ENCODE measurements at regions not wholly inside any gene's neighbourhood (a gene's known extent, or its start where the extent isn't known, plus 50 kb on each side); places are given as distances from the start of the nearest gene placed in this dataset.

DNA sequence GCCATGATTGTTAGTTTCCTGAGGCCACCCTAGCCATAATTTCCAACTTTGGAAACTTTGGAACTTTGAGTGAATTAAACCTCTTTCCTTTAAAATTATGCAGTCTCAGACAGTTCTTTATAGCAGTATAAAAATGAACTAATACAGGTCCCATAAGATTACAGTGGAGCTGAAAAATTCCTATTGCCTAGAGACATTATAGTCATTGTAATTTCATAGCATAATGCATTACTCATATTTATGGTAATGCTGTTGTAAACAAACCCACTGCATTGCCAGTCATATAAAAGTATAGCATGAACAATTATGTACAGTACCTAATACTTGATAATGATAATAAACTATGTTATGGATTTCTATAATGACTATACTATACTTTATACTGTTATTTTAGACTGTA is 88.0 kb upstream of the TMEM229A start:
- no peak overlapping the region for H4K5ac ChIP-seq (ENCODE audit: insufficient read length, low read depth, low read length)
- no peak overlapping the region for H3K14ac ChIP-seq (ENCODE audit: insufficient read length)
- no peak overlapping the region for H2BK5ac ChIP-seq (ENCODE audit: low read depth, low read length)
- H3K23ac ChIP-seq (ENCODE audit: insufficient read length), result no peak overlapping the region
- H3K79me1 ChIP-seq (ENCODE audit: low read depth, low read length), result no peaks in the 10 kb centered on the region
- no peak overlapping the region for H2BK12ac ChIP-seq (ENCODE audit: low read depth, low read length)
- H2BK120ac ChIP-seq (replicated peaks; ENCODE audit: low read depth, low read length), result no peak overlapping the region
- no peak overlapping the region for H4K91ac ChIP-seq (replicated peaks; ENCODE audit: insufficient read length, low read length)
- FAIRE-seq (no peak), DNase-seq (ENCODE audit: low read depth in 1 of 2, low spot score in 2 of 2) (no peak)
- ChIA-PET CTCF (ENCODE audit: partially characterized antibody) (interaction anchor here (0.9 to 1.0 kb wide), 2 partner anchors 10 to 20 kb away, joined by 3 to 6 read pairs; no protein-coding TSS in a partner anchor), POLR2A (ENCODE audit: partially characterized antibody) (no interaction called here)
- no peak overlapping the region for H3K56ac ChIP-seq (replicated peaks; ENCODE audit: insufficient read length, low read depth, low read length)
- no peak overlapping the region for H3K4me3 ChIP-seq (ENCODE audit: extremely low read depth in 1 of 4, insufficient read depth in 2 of 4, low read depth in 3 of 4, low read length in 4 of 4)
- no peak overlapping the region for H3K18ac ChIP-seq (ENCODE audit: extremely low read depth, low read length)
- no peaks in the 10 kb centered on the region for H4K20me1 ChIP-seq (replicated peaks in 1 of 2; ENCODE audit: control insufficient read depth in 1 of 2, insufficient read depth in 2 of 2, low read length in 2 of 2)
- H3K9ac ChIP-seq (replicated peaks in 1 of 4; ENCODE audit: extremely low read depth in 1 of 4, low read depth in 3 of 4, low read length in 3 of 4), result no peak overlapping the region
- no peaks in the 10 kb centered on the region for H3K27me3 ChIP-seq (replicated peaks in 1 of 4; ENCODE audit: control insufficient read depth in 3 of 4, extremely low read depth in 1 of 4, insufficient read depth in 3 of 4, low read length in 3 of 4)
- H3K79me2 ChIP-seq (ENCODE audit: control insufficient read depth in 1 of 2, insufficient read depth in 2 of 2, low read length in 2 of 2), result no peaks in the 10 kb centered on the region
- no peaks in the 10 kb centered on the region for H3K36me3 ChIP-seq (ENCODE audit: control insufficient read depth in 2 of 4, insufficient read depth in 4 of 4, low read length in 3 of 4)
- TF ChIP-seq TEAD4 (IDR thresholded peaks at IDR 0.05; ENCODE audit: low read depth, low read length) (no peak), BCL11A (IDR thresholded peaks at IDR 0.05; ENCODE audit: low read depth in 2 of 2, low read length in 2 of 2) (no peak), SUZ12 (IDR thresholded peaks at IDR 0.05; ENCODE audit: low read length) (no peak), POLR2AphosphoS5 (IDR thresholded peaks at IDR 0.05; ENCODE audit: low read depth, low read length) (no peak)
- TF ChIP-seq, protein P1, sequence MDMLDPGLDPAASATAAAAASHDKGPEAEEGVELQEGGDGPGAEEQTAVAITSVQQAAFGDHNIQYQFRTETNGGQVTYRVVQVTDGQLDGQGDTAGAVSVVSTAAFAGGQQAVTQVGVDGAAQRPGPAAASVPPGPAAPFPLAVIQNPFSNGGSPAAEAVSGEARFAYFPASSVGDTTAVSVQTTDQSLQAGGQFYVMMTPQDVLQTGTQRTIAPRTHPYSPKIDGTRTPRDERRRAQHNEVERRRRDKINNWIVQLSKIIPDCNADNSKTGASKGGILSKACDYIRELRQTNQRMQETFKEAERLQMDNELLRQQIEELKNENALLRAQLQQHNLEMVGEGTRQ (IDR thresholded peaks at IDR 0.05; ENCODE audit: low read length), result no peak
- no peak overlapping the region for H3K27ac ChIP-seq (ENCODE audit: low read depth, low read length)
- no peak overlapping the region for H2BK20ac ChIP-seq (ENCODE audit: low read length)
- H3K4me2 ChIP-seq (ENCODE audit: insufficient read depth in 1 of 2, low read depth in 2 of 2, low read length in 2 of 2), result no peak overlapping the region
- no peaks in the 10 kb centered on the region for H3K4me1 ChIP-seq (replicated peaks in 1 of 4; ENCODE audit: control insufficient read depth in 3 of 4, insufficient read depth in 4 of 4, low read length in 3 of 4)
- H2AFZ ChIP-seq (ENCODE audit: low read length), result no peak overlapping the region
- H3K9me3 ChIP-seq (ENCODE audit: insufficient read depth in 2 of 2, low read depth in 1 of 2, low read length in 1 of 2), result 0 out of 4 replicates have a peak, but pooled peaks cover 0 to 3% of the 10 kb centered on the region in 2 experiments
- no peak overlapping the region for H2AK5ac ChIP-seq (ENCODE audit: low read depth, low read length)
- H3K23me2 ChIP-seq (ENCODE audit: low read depth, low read length), result no peaks in the 10 kb centered on the region
- no peak overlapping the region for H4K8ac ChIP-seq (ENCODE audit: extremely low read depth, insufficient read depth, low read length)
- H2BK15ac ChIP-seq (ENCODE audit: low read length), result no peak overlapping the region
- no peak overlapping the region for H3K4ac ChIP-seq (replicated peaks; ENCODE audit: insufficient read length, low read depth, low read length)
